Ovary (tissue), 7 donors: ENCODE measurements at regions not wholly inside any gene's neighbourhood (a gene's known extent, or its start where the extent isn't known, plus 50 kb on each side); places are given as distances from the start of the nearest gene placed in this dataset.

Experiments used
- DNase-seq, 5 donors: peaks; one replicate each; pipeline ENCODE4 v3.0.0-alpha.2; 2019 to 2020
- H3K27ac ChIP-seq, 2 donors: fragments of 200-600 bp; one replicate each; pipeline versions ENCODE4 v1.5.1 to v1.8.0; 2019 to 2022
- H3K27me3 ChIP-seq: fragments of 200-600 bp; one replicate; pipeline ENCODE4 v1.8.0; 2022
- H3K36me3 ChIP-seq: fragments of 200-600 bp; sonication (generic); one replicate; pipeline ENCODE4 v1.5.1; 2019
- H3K4me1 ChIP-seq: one replicate; pipeline ENCODE4 v1.8.1; 2013; ENCODE audit warnings: mild to moderate bottlenecking, moderate library complexity; ENCODE audit not compliant: insufficient read depth
- H3K4me3 ChIP-seq: fragments of 200-600 bp; sonication (generic); one replicate; pipeline ENCODE4 v1.5.1; 2017
- H3K9me3 ChIP-seq, 2 donors: fragments of 200-600 bp in 1 of 2; sonication (generic) in 1 of 2; one replicate each; pipeline versions ENCODE4 v1.5.1 to v1.8.1; 2013 to 2019; ENCODE audit warnings: mild to moderate bottlenecking in 1 of 2, moderate library complexity in 1 of 2
- CTCF ChIP-seq, 3 donors: fragments of 450-650 bp in 2 of 3; fragments of 200-600 bp in 1 of 3; IDR thresholded peaks; one replicate each; pipeline versions ENCODE4 v1.5.1 to v1.8.0; 2016 to 2022; ENCODE audit warnings: antibody characterized with exemption in 3 of 3, mild to moderate bottlenecking in 1 of 3
- EP300 ChIP-seq: sonication (generic); formaldehyde crosslinking; IDR thresholded peaks from one replicate; pipeline ENCODE4 v1.6.1; 2017; ENCODE audit warnings: antibody characterized with exemption
- POLR2A ChIP-seq: fragments of 450-650 bp; IDR thresholded peaks from one replicate; pipeline ENCODE4 v1.6.1; 2017; ENCODE audit warnings: antibody characterized with exemption, mild to moderate bottlenecking, moderate library complexity
- WGBS, 3 donors: extraction: QIAGEN DNeasy Blood & Tissue Kit in 1 of 3; methylation state at CpG; one replicate each; pipeline versions ENCODE4 v1.1.5 to v1.1.7; 2013 to 2017; 5-methylcytosine and 5-hydroxymethylcytosine counted together
- intact Hi-C, 4 donors: fragments of 100-400 bp; cut with DNase I; formaldehyde crosslinking; loops; one replicate each; pipeline versions ENCODE4 v1.11.0 to v1.15.1; 2022 to 2023
- donor health status: DM: no; HTN: no; CAD: no; lungs with moderate emphysema.
- donor health status: DM: no; HTN: no; CAD: no.
- donor health status: Bipolar disorder and iron deficiency.
- donor health status: DM: no; HTN: no; CAD: no.
- donor health status: DM: yes; HTN: yes; CAD: no.

GRCh38 chr5:121780406-121780805 lies 71.3 kb upstream of the FTMT start:
- 95 to 96% (median 96%) methylated on average over 1 of the region's 1 CpG for WGBS, 3 donors

GRCh38 chr5:121783700-121784099 lies 68.0 kb upstream of the FTMT start:
- Histone ChIP-seq H3K4me3 (no peak overlapping the region), H3K4me1 (no peaks in the 10 kb centered on the region), H3K9me3 (no peaks in the 10 kb centered on the region), H3K27ac (no peak overlapping the region), H3K36me3 (no peaks in the 10 kb centered on the region), H3K27me3 (no peaks in the 10 kb centered on the region)
- WGBS, 3 donors: 70 to 82% (median 74%) methylated on average over 3 of the region's 3 CpGs
- no peak for TF ChIP-seq POLR2A
- DNase-seq: no peak
- intact Hi-C loops: no loop called here

More at GRCh38 chr5:121780406-121780805, 71.3 kb upstream of the FTMT start:
- DNase-seq: no peak
- TF ChIP-seq CTCF (IDR thresholded peaks at IDR 0.05) (no peak), EP300 (no peak), POLR2A (no peak)
- Histone ChIP-seq H3K4me1 (no peaks in the 10 kb centered on the region), H3K27me3 (no peaks in the 10 kb centered on the region), H3K9me3 (no peaks in the 10 kb centered on the region), H3K36me3 (no peaks in the 10 kb centered on the region), H3K27ac (no peak overlapping the region), H3K4me3 (no peak overlapping the region)
- intact Hi-C loops: no loop called here

GRCh38 chr5:121793791-121794190 lies 57.9 kb upstream of the FTMT start:
- Histone ChIP-seq H3K9me3 (no peaks in the 10 kb centered on the region), H3K27me3 (no peaks in the 10 kb centered on the region), H3K4me1 (no peaks in the 10 kb centered on the region), H3K4me3 (no peak overlapping the region), H3K27ac (no peak overlapping the region), H3K36me3 (no peaks in the 10 kb centered on the region)
- no peak for DNase-seq
- TF ChIP-seq EP300 (no peak), POLR2A (no peak), CTCF (IDR thresholded peaks at IDR 0.05) (no peak)
- intact Hi-C loops: no loop called here

GRCh38 chr5:121795511-121795910 lies 56.2 kb upstream of the FTMT start:
- Histone ChIP-seq H3K9me3 (no peaks in the 10 kb centered on the region), H3K27ac (no peak overlapping the region), H3K27me3 (no peaks in the 10 kb centered on the region), H3K36me3 (no peaks in the 10 kb centered on the region), H3K4me3 (no peak overlapping the region), H3K4me1 (no peaks in the 10 kb centered on the region)
- no peak for DNase-seq
- 42 to 48% (median 44%) methylated on average over 2 of the region's 2 CpGs for WGBS, 3 donors
- TF ChIP-seq CTCF (IDR thresholded peaks at IDR 0.05) (no peak), EP300 (no peak), POLR2A (no peak)
- intact Hi-C loops: no loop called here

GRCh38 chr5:121797681-121798518 lies 53.8 kb upstream of the FTMT start:
- Histone ChIP-seq H3K27ac (no peak overlapping the region), H3K4me1 (no peaks in the 10 kb centered on the region), H3K9me3 (no peaks in the 10 kb centered on the region), H3K27me3 (no peaks in the 10 kb centered on the region), H3K36me3 (no peaks in the 10 kb centered on the region), H3K4me3 (no peak overlapping the region)
- 61 to 68% (median 64%) methylated on average over 9 of the region's 9 CpGs for WGBS, 3 donors
- DNase-seq: no peak
- no peak for TF ChIP-seq EP300
- TF ChIP-seq CTCF (IDR thresholded peaks at IDR 0.05): no peak
- no peak for TF ChIP-seq POLR2A
- intact Hi-C loops: no loop called here
